HG03575 (cell line): ENCODE measurements at regions not wholly inside any gene's neighbourhood (a gene's known extent, or its start where the extent isn't known, plus 50 kb on each side); places are given as distances from the start of the nearest gene placed in this dataset.
"Not testable (repeated sequence)": the region's sequence is repeated elsewhere in the genome, so short reads cannot be mapped to it uniquely, and the experiment has no call there.

ENCODE experiments used
- ATAC-seq: cut with Tn5 transposase; IDR thresholded peaks from one replicate; pipeline ENCODE4 v1.9.1; 2021; ENCODE audit not compliant: unreplicated experiment, insufficient number of reproducible peaks, low FRiP score; ENCODE audit errors: extremely low read depth

DNA sequence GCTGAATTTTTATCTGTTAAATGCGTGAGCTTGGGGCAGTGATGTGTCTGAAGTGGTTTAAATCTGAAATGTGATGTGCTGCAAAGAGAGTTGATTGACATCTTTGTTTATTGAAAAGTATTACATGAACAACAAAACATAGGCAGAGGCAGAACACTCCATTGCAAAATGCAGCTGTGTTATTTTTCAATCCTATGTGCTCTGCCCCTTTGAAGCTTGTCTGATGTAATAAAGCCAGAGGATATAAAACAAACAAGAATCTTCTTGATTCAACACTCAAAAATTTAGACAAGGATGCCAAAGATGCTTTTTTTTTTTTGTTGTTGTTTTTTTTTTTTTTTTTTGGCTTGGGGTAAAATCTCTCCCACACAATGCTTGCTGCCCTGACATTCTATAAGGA lies 482.4 kb upstream of the MMS22L start:
- ATAC-seq: no peak

- no peak for ATAC-seq
Measured at GRCh38 chr6:97771372-97771771, 488.4 kb upstream of the MMS22L start.

DNA sequence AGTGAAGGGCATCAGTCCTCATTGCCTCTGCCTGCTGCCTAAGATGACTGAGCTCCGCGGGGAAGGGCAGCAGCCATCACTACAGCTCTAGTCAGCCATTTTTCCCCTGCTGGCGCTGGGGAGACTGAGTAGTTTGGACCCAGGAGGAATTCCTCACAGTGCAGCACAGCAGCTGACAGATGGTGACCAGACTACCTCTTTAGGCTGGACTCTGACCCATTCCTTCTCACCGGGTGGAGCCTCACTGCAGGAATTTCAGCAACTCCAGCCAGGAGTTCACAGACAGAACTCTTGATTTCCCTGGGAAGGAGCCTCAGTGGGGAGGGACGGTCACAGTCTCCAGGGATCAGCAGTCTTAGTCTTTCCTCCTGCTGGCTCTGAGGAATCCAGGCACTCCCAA lies 492.0 kb upstream of the MMS22L start:
- ATAC-seq: no peak

- no peak for ATAC-seq
Measured at GRCh38 chr6:97778290-97779038, 495.4 kb upstream of the MMS22L start.

DNA sequence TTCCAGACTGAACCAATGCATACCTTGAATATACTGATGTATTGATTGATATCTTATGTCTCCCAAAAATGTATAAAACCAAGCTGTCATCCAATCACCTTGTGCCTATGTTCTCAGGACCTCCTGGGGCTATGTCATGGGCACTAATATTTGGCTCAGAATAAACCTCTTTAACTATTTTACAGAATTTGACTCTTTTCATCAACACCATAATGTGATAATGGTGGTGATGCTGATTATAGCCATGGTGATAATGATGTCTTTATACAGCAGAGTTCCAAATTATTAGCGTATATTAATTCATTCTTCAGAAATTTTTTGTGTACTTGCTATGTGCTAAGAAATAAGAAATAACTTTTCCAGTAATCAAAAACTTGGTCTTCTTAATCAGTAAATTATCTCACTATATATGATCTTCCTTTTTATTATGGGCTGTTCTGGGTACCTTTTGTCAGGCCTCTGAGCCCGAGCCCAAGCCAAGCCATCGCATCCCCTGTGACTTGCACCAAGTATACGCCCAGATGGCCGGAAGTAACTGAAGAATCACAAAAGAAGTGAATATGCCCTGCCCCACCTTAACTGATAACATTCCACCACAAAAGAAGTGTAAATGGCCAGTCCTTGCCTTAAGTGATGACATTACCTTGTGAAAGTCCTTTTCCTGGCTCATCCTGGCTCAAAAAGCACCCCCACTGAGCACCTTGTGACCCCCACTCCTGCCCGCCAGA lies 496.2 kb upstream of the MMS22L start:
- ATAC-seq: not testable (repeated sequence)

DNA sequence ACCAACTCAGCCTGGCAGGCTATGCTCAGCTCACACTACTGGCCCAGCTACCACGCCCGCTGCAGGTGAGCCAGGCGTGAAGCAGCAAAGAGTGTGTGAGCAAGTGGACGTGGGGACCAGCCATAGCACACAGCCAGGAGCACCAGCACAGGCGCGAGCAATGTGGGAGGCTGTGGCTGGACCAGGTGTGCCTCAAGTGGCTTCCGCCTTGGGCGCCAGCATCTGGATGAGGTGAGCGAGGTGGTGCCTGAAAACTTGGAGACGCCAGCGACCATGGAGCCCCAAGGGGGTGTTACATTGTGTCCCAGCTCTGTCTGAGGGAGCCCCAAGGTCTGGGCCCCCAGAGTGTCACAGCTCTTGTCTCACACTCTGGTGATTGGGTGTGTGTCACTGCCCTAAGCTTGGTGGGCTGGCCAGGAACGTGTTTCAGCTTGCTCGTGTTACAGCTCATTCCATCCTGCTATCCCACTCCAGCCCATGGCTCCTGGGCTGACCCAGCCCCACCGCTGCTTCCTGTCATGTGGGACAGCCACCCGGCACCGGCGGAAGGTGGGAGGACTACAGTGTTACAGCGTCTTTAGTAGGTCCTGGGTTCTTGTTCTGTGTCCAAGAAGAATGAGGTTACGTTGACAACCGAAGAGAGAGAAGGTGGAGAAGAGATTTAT lies 508.0 kb upstream of the MMS22L start:
- no peak for ATAC-seq

DNA sequence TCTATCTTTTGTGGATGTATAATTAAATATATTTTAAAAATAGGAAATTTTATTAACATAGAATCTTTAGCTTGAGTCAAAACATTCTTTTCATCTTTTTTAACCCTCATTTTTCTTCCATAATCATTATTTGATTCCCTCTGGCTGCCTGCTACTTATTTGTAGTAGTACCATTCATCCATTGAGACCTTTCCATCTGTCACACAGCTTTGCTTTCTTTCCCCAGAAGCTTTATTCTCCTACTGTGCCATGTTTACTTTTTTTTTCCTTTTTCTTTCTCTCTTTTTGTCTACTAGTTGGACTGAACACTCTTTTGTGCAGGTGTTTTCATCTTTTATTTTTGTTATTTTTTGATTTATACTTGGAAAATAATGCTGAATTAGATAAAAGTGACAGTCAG lies 522.6 kb upstream of the MMS22L start:
- no peak for ATAC-seq

DNA sequence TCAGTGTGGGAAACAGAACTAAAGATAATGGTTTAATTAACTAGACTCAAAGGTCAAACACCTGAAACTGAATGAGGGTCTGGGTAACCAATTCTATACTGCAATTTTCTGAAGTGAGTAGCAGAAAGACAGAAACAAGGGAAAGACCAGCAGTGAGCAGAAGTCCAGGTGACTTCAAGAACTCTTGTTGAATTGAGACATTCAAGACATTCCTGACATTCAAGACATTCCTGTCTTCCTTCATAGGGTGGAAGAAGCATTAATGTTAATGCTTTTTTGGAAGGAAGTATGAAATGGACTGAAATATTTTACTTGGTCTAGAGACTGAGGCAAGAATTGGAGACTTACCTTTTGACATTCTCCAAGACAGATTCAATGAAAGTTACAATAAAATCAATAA lies 529.9 kb upstream of the MMS22L start:
- no peak for ATAC-seq

GRCh38 chr6:97813889-97814567 lies 531.0 kb upstream of the MMS22L start:
- ATAC-seq: no peak

- no peak for ATAC-seq
Measured at GRCh38 chr6:97815301-97815812, 532.3 kb upstream of the MMS22L start.

DNA sequence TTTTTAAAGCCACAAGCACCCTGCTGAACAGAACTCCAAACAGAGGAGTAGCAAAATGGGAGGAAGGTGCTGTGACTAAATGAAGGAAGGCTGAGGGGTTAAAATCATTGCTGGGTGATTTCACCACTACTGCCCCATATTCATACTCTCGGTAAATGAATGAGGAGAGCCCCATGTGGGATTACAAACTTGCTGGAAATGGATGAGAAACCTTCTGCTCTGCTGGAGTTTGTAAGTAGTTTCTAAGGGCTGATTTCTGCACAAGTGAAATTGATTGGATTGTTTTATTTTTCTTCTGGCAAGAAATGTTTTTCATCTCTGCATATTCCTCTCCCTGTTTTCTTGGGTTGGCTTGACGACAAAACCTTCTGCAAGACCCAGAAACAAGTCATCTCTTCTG lies 533.5 kb upstream of the MMS22L start:
- ATAC-seq: no peak

GRCh38 chr6:97819710-97820109 lies 536.7 kb upstream of the MMS22L start:
- no peak for ATAC-seq

- no peak for ATAC-seq
Measured at GRCh38 chr6:97820400-97820799, 537.4 kb upstream of the MMS22L start.

GRCh38 chr6:97822632-97823031 lies 539.6 kb upstream of the MMS22L start:
- ATAC-seq: no peak

GRCh38 chr6:97841763-97842162 lies 558.7 kb upstream of the MMS22L start:
- ATAC-seq: no peak

- no peak for ATAC-seq
Measured at GRCh38 chr6:97842521-97842920, 559.5 kb upstream of the MMS22L start.

GRCh38 chr6:97849390-97849789 lies 566.4 kb upstream of the MMS22L start:
- ATAC-seq: no peak

DNA sequence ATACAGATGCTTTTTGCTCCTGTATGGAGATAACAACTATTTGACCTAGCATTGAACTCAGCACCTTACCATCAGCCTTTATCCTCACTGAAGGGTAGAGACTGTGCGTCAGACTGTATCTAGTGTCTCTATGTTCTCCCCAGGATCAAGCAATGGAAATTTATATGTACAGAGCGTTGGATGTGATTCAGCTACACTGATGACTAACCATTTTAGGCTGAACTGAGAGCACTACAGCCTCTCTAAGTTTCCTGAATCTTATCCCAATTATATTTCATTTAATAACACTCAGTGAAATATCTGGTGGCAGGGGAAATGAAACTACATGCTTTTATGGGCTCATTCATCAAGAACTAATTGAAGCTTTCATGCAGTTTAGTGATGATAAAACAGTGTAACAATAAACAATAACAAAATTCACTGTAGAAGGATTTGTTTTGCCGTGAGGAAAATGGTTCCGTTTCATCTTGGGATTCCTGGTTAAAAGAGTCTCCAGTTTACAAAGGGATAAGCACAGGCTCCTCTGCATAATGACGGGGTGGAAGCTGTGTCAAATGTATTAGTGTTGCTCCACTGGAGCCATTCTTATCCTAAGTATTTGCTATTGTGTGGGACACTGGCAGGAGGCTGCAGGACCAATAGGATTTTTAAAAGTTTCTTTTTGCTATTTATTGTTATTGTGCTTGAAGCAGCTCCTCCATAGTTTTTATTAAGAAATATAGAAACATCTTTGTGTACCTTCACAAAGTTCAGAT lies 567.6 kb upstream of the MMS22L start:
- no peak for ATAC-seq

- ATAC-seq: no peak
Measured at GRCh38 chr6:97863697-97864096, 580.7 kb upstream of the MMS22L start.
